ENCODE measurements at regions not wholly inside any gene's neighbourhood (a gene's known extent, or its start where the extent isn't known, plus 50 kb on each side); places are given as distances from the start of the nearest gene placed in this dataset.

GRCh38 chr6:15968519-15968918, 160.4 kb upstream of the MYLIP start:
- no peak for TF ChIP-seq CBX5 (IDR thresholded peaks at IDR 0.05; ENCODE audit: low read depth)
- TF ChIP-seq CHD4 (IDR thresholded peaks at IDR 0.05) = no peak

All from GM12878 (cell line).